HG03280 (cell line): ENCODE measurements at regions not wholly inside any gene's neighbourhood (a gene's known extent, or its start where the extent isn't known, plus 50 kb on each side); places are given as distances from the start of the nearest gene placed in this dataset.
"Not testable (repeated sequence)": the region's sequence is repeated elsewhere in the genome, so short reads cannot be mapped to it uniquely, and the experiment has no call there.

ENCODE experiments used
- ATAC-seq: cut with Tn5 transposase; IDR thresholded peaks from one replicate; pipeline ENCODE4 v1.9.1; 2021; ENCODE audit warnings: mild to moderate bottlenecking, moderate library complexity; ENCODE audit not compliant: unreplicated experiment

GRCh38 chr7:84941936-84942335 is 244.9 kb downstream of the SEMA3D start:
- no peak for ATAC-seq

DNA sequence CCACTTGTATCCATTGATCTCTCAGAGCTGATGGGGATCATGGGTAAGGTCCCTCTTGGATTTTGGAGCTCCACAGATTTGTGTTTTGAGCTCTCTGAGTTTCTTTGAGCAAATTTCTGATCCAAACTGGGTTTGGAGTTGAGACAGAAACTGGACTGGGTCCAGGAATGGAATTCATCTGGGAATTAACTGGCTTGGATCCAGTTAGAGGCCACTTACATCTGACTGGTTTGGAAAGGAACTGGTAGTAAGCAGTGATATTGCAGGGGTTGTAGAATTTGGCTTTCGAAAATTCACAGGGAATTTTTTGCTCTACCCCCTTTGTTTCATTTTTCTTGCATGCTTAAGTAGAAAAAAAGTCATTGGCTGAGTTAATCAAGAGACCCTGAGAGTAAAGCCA is 245.6 kb downstream of the SEMA3D start:
- no peak for ATAC-seq

GRCh38 chr7:84939888-84940287 is 247.0 kb downstream of the SEMA3D start:
- no peak for ATAC-seq

GRCh38 chr7:84939442-84939841 is 247.4 kb downstream of the SEMA3D start:
- no peak for ATAC-seq

GRCh38 chr7:84924353-84924752 is 262.5 kb downstream of the SEMA3D start:
- ATAC-seq = no peak

- no peak for ATAC-seq
Measured at GRCh38 chr7:84923348-84923747, 263.5 kb downstream of the SEMA3D start.

- no peak for ATAC-seq
Measured at GRCh38 chr7:84921154-84921553, 265.7 kb downstream of the SEMA3D start.

GRCh38 chr7:84916973-84917372 is 269.9 kb downstream of the SEMA3D start:
- not testable (repeated sequence) for ATAC-seq

DNA sequence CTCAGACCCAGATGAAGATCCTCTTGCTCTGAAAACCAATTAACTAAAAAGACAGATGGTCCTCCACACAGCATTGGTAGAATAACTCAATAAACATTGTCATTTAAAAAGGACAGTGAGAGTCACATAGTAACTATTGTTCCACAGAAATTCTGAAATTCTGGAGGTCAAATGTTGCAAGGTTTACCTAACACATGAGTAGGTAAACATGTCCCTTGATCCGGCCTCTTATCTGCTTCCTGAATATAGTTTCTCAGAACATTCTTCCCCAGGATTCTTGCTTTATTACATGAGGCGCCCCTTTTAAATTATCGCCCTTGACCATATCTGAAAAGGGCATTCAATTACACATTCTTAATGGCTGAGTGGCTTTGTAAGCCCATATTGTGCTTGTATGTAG is 270.7 kb downstream of the SEMA3D start:
- no peak for ATAC-seq

DNA sequence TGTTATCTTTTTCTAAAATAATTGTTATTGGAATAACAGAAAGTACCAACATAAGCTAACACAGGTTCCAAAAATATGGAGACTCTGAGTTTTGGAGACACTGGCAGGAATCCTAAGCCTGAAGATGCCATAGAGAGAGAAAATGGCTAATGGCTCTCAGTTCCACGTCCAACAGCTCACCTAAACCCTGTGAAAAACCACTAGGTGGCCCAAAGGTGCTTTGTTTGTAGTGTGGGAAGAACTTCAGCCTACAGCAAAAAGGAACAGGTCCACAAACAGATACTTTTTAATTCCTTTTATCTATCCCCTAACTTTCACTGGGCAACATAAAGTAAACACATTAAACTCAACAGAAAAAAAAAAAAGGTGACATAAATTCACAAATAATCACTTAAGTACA is 272.3 kb downstream of the SEMA3D start:
- no peak for ATAC-seq

- ATAC-seq = no peak
Measured at GRCh38 chr7:84913731-84914130, 273.1 kb downstream of the SEMA3D start.

GRCh38 chr7:84912993-84913635 is 273.7 kb downstream of the SEMA3D start:
- ATAC-seq = no peak

GRCh38 chr7:84912537-84912936 is 274.3 kb downstream of the SEMA3D start:
- ATAC-seq = no peak

DNA sequence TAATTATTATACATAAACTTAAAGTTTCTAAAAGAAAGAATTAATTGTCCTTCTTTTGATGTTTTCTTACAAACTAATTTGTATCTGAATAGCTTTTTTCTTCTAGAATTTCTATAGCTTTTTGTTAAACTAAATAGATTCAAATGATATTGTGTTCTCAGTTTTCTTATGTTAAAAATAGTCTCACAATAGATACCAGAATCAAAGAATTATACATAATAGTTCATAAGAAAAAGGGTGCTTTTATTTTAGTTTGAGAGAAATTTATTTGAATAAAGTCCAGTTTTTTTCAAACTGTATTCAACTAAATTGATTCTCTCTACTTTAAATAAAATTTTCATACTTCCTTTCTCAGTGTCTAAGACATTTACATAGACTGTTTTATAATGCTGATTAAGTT is 274.8 kb downstream of the SEMA3D start:
- ATAC-seq = no peak

DNA sequence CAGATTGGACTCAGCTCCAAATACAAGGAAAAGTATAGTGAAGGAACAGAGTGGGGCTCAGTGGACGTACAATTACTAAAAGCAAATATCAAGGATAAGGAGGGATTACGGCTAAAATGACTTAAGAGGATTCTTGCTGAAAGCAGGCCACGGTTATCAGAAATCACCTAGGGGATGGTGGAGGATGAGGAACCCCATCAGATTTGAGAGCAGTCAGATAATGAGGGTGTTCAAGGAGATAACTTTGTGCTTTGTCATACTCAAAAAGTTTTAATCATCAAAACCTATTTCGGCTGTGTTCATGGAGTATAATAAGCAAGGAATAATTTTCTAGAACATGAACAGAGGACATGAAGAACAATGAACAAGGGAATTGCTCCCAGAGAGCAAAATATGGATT is 275.8 kb downstream of the SEMA3D start:
- no peak for ATAC-seq

- not testable (repeated sequence) for ATAC-seq
Measured at GRCh38 chr7:84910322-84910721, 276.5 kb downstream of the SEMA3D start.

DNA sequence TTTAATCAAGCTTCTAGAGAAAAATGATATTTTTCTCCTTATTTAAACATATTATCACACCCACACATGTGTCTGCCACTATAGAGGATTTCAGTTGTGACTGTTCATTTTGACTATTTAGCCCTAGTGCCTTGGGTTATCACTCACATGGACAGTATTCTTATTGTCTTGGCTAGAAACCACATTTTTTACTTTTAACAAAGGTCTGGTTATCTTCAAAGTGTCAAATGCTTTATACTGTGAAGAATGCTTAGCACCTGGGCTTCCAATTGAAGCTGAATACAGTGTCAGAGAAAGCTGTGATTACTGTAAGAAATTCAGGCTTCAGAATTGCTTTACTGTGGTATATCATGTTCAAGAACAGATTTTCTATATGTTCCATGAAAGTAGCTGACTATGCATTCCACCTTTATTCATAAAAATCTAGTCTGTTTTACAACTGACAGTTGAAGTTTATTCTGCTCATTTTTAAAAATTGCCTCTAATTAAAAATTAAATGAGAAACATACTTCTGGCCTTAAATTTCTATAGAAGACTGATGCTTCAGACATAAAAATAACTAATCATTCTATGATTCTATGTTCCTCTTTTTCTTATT is 278.6 kb downstream of the SEMA3D start:
- ATAC-seq = no peak

DNA sequence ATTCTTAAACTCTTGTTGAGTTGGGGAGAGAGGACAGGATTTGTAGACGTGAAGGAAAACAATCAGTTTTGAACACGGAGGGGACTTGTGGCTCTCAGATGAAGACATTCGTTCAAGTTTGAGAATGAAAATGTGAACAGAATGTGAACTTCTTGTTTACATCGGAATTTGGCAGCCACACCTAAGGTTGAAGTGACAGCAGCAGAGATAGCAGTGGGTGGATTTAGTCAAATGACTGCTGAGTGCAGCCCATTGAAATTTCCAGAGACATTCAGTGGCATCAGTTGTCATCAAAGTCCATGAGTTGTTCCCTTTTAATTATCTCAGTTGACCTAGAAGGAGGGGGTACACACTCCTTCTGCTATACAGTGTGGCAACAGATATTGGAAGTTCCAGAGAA is 280.0 kb downstream of the SEMA3D start:
- no peak for ATAC-seq

DNA sequence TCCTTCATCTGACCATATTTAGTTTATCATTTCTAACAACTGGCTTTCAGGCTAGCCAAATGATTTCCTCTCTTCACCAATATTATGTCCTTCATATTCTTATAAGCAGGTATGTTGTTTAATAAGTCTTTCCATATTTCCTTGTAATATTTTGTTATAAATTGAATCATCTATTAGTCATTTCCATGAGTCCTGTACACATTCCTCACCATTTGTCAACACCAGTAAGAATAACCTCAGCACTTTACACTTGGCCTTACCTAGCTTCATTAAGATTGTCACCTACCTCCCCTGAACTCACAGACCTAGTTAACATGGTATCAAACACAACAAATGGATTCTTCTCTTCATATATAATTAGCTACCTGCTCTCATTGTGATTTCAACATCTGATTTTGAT is 282.3 kb downstream of the SEMA3D start:
- ATAC-seq = no peak

- ATAC-seq = no peak
Measured at GRCh38 chr7:84901366-84901765, 285.5 kb downstream of the SEMA3D start.

GRCh38 chr7:84900215-84900614 is 286.6 kb downstream of the SEMA3D start:
- no peak for ATAC-seq

DNA sequence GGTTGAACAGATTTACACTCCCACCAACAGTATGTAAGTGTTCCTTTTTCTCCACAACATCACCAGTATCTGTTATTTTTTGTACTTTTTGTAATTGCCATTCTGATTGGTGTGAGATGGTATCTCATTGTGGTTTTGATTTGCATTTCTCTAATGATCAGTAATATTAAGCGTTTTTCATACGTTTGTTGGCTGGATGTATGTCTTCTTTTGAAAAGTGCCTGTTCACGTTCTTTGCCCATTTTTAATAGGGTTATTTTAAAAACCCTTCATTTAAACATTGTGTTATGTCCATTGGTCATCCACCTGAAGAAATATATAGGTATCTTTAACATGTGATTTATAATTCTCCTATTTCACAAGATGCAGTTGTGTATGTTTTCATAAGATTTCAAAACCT is 291.3 kb downstream of the SEMA3D start:
- no peak for ATAC-seq

DNA sequence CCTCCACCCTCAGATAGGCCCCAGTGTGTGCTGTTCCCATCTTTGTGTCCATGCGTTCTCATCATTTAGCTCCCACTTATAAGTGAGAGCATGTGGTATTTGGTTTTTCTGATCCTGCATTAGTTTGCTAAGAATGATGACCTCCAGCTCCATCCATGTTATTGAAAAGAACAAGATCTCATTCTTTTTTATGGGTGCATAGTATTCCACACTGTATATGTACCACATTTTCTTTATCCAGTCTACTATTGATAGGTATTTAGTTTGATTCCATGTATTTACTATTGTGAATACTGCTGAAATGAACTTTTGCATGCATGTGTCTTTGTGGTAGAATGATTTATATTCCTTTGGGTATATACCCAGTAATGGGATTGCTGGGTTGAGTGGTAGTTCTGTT is 303.3 kb downstream of the SEMA3D start:
- not testable (repeated sequence) for ATAC-seq
